Stimulated activated naive B cell treated with anti-CD40 and anti-IgM and Interleukin-4, amounts not matched to agents 10 μg/mL and 1 μg/mL and 100 μg/mL, for 72 hours (primary cell): ENCODE measurements at regions not wholly inside any gene's neighbourhood (a gene's known extent, or its start where the extent isn't known, plus 50 kb on each side); places are given as distances from the start of the nearest gene placed in this dataset.

ENCODE experiments used
- ATAC-seq, 2 donors: fragments of 150-1000 bp; cut with Tn5 transposase; replicated peaks; 2 replicates each; pipeline ENCODE4 v1.10.0; 2021; ENCODE audit warnings: moderate library complexity in 1 of 2
- DNase-seq: peaks from one replicate; pipeline ENCODE4 v3.0.0; 2021
- H3K27ac Mint-ChIP-seq: one replicate; pipeline ENCODE4 v1.8.0; 2022; ENCODE audit warnings: mild to moderate bottlenecking, mixed read lengths
- H3K27me3 Mint-ChIP-seq, 2 donors: one replicate each; pipeline ENCODE4 v1.8.0; 2022; ENCODE audit warnings: mixed read lengths in 2 of 2
- H3K36me3 Mint-ChIP-seq, 2 donors: one replicate each; pipeline ENCODE4 v1.8.0; 2022; ENCODE audit warnings: mixed read lengths in 2 of 2, mild to moderate bottlenecking in 1 of 2
- H3K4me1 Mint-ChIP-seq, 2 donors: one replicate each; pipeline ENCODE4 v1.8.0; 2022; ENCODE audit warnings: mixed read lengths in 2 of 2, mild to moderate bottlenecking in 1 of 2
- H3K4me3 Mint-ChIP-seq, 2 donors: one replicate each; pipeline ENCODE4 v1.8.0; 2022; ENCODE audit warnings: mild to moderate bottlenecking in 2 of 2, mixed read lengths in 2 of 2, moderate library complexity in 1 of 2
- H3K9me3 Mint-ChIP-seq, 2 donors: one replicate each; pipeline ENCODE4 v1.8.0; 2022; ENCODE audit warnings: mixed read lengths in 2 of 2, mild to moderate bottlenecking in 1 of 2

DNA sequence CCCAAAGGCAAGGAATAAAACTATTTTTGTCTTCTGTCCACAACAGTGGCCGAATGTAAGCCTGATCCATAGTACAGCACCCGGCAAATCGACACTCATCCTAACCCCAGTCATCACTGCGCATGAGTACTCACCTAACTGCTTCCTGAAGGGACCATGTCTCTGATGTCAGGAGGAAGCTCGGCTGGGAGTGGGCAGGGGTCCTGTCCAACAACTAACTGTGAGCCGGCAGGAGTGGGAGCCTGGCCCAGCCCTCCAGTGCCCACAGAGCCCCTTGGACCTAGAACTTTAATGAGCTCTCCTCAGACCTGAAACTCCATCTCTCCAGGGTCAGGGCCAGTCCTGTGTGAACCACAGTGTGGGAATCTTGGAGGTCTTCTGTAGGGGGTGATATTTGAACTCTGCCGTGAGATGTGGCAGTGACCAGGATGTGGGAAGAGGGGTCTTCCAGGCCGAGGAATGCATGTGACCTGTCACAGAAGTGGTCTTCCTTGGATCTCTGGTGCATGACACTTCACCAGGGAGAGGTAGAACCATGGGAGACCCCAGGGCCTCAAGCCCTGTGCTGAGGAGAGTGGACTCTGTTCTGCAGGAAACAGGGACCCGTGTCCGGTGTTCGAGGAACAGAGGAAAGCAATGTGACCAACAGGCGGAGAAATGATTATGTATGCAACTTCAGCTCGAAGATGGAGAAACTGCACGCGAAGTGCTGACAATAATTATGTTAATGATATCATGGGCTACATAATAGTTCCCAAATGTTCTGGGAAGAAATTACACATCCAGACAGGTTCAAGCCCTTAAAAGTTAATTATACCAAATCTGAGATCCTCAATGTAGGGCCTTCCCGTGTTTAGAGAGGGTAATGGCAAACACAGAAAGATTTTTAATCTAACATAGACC is 240.1 kb upstream of the HDAC4 start:
- ATAC-seq (no peak), DNase-seq (no peak)
- peaks cover 1 to 10% of the 10 kb centered on the region in 2 donors for H3K27me3 Mint-ChIP-seq
- no peaks in the 10 kb centered on the region for H3K9me3 Mint-ChIP-seq
- H3K4me1 Mint-ChIP-seq: no peaks in the 10 kb centered on the region
- H3K27ac Mint-ChIP-seq: no peak overlapping the region
- no peaks in the 10 kb centered on the region for H3K36me3 Mint-ChIP-seq
- no peak overlapping the region for H3K4me3 Mint-ChIP-seq

- H3K4me3 Mint-ChIP-seq: no peak overlapping the region
- H3K36me3 Mint-ChIP-seq: no peaks in the 10 kb centered on the region
- peaks cover 0 to 10% of the 10 kb centered on the region in 2 donors for H3K27me3 Mint-ChIP-seq
- no peak overlapping the region for H3K27ac Mint-ChIP-seq
- DNase-seq (no peak), ATAC-seq (no peak)
- no peaks in the 10 kb centered on the region for H3K4me1 Mint-ChIP-seq
- H3K9me3 Mint-ChIP-seq: no peaks in the 10 kb centered on the region
These were observed 239.4 kb upstream of the HDAC4 start for GRCh38 chr2:239640210-239640609.

DNA sequence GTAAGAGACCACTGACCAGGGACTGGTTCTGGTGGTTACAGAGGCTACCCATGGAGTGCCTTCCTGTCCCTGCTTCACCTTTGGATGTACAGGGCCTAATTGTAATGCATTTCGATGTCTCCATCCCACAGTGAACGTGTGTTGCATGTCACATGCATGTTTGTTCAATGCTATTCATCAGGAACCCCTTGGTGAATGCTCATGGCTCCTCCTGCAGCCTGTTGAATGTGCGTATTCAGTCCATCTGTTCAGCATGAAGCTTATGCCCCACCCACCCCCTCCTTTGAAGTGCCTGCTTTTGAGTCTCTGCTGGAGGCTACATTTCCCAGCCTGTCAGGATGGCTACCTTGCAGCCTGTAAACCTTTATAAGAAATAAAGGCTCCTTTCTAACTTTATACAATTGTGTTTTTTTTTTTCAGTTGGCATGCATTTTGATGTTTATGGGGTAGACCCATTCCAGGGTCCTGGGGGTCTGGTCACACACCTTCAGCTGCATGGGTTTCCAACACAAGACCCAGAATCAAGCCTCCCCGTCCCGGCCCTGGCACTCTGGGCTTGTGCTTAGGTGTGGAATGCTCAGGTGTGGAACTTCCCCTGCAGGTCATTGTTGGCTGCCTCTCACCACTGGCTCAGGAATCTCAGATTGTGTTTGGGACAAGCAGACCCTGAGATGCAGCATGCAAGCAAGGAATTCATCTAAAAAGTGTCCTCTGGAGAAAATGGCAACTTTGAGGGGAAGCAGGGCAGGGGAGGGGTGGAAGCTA is 238.8 kb upstream of the HDAC4 start:
- Mint-ChIP-seq H3K9me3 (no peaks in the 10 kb centered on the region), H3K4me1 (no peaks in the 10 kb centered on the region), H3K4me3 (no peak overlapping the region), H3K27ac (no peak overlapping the region), H3K27me3 (peaks cover 3 to 12% of the 10 kb centered on the region in 2 donors), H3K36me3 (no peaks in the 10 kb centered on the region)
- ATAC-seq (no peak), DNase-seq (no peak)

DNA sequence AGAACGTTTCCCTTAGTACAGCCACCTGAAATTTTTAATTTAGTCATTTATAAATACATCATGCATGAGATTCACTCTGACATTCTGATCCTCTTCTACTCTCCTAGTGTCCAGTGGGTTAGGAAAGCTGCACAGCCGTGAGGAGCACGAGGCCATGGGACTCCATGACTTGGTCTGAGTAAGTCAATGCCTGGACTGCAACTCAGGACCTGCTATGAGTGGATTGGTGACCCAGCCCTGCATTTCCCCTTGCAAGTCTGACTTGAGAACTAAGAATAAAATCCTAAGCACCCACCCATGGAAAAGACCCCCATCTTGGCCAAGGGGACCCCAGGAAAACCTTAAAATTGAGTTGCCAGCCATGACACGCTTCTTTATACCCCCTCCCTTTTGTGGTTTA is 237.6 kb upstream of the HDAC4 start:
- no peak for DNase-seq
- H3K27me3 Mint-ChIP-seq: peaks cover 12 to 15% of the 10 kb centered on the region in 2 donors
- ATAC-seq: no peak
- no peaks in the 10 kb centered on the region for H3K36me3 Mint-ChIP-seq
- no peaks in the 10 kb centered on the region for H3K9me3 Mint-ChIP-seq
- no peak overlapping the region for H3K27ac Mint-ChIP-seq
- H3K4me3 Mint-ChIP-seq: no peak overlapping the region
- no peaks in the 10 kb centered on the region for H3K4me1 Mint-ChIP-seq

- no peaks in the 10 kb centered on the region for H3K4me1 Mint-ChIP-seq
These were observed 236.0 kb upstream of the HDAC4 start for GRCh38 chr2:239636808-239637207.

DNA sequence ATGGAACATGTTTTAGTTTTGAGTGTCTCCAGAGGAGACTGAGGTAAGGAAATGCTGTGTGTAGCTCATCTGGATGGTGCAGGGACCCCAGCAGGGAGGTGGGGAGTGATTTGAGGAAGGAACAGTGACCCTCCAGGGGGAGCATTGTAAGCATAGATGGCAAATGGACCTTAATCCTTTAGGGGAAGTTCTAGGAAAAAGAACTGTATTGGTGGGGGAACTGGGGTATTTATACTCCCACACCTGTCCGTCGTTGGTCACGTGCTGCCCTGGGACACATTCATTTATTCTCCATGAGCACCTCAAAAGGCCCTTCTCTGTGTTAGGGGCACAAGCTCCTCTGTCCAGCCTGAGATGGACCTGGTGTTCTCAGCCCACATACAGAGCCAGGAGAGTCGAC is 233.9 kb upstream of the HDAC4 start:
- Mint-ChIP-seq H3K9me3 (no peaks in the 10 kb centered on the region), H3K4me3 (no peak overlapping the region), H3K27ac (no peak overlapping the region), H3K36me3 (no peaks in the 10 kb centered on the region), H3K4me1 (no peaks in the 10 kb centered on the region), H3K27me3 (peaks cover 13 to 16% of the 10 kb centered on the region in 2 donors)
- ATAC-seq (no peak), DNase-seq (no peak)

More at GRCh38 chr2:239636808-239637207, 236.0 kb upstream of the HDAC4 start:
- Mint-ChIP-seq H3K27me3 (peaks cover 13 to 19% of the 10 kb centered on the region in 2 donors), H3K9me3 (no peaks in the 10 kb centered on the region), H3K4me3 (no peak overlapping the region), H3K36me3 (no peaks in the 10 kb centered on the region), H3K27ac (no peak overlapping the region)
- no peak for ATAC-seq
- DNase-seq: no peak

DNA sequence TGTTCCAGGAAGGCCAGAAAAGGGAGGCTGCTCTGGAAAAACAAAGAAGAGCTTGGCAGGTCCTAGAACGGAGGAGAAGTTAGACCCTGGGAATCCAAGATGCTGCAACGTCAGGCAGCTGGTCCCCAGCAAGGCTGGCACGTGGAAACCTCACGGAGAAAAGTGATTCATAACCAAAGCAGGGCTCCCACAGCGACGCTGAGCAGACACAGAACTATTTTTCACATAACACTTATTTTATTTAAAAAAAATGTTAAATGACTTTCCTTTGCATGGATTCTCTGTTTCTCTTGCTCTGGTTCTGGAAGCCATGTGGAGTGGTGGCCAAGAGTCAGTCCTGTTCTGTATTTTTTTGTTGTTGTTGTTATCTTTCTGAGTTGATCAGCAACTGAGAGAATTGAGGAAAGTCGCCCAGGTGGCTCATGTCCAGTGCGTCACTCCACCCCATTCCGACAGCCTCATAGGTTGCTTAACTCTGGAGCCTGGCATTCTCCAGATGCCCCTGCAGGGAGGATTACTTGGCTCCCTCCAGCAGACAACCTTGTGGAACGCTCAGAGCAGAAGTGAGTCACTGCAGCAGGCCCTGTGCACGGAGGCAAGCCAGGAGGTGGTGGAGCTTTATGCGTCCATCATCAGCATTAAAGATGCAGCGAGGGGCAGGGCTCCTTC is 229.9 kb upstream of the HDAC4 start:
- no peaks in the 10 kb centered on the region for H3K4me1 Mint-ChIP-seq
- H3K27ac Mint-ChIP-seq: no peak overlapping the region
- DNase-seq: no peak
- H3K36me3 Mint-ChIP-seq: no peaks in the 10 kb centered on the region
- no peaks in the 10 kb centered on the region for H3K9me3 Mint-ChIP-seq
- no peak overlapping the region for H3K4me3 Mint-ChIP-seq
- no peak for ATAC-seq
- peaks cover 14 to 35% of the 10 kb centered on the region in 2 donors for H3K27me3 Mint-ChIP-seq

DNA sequence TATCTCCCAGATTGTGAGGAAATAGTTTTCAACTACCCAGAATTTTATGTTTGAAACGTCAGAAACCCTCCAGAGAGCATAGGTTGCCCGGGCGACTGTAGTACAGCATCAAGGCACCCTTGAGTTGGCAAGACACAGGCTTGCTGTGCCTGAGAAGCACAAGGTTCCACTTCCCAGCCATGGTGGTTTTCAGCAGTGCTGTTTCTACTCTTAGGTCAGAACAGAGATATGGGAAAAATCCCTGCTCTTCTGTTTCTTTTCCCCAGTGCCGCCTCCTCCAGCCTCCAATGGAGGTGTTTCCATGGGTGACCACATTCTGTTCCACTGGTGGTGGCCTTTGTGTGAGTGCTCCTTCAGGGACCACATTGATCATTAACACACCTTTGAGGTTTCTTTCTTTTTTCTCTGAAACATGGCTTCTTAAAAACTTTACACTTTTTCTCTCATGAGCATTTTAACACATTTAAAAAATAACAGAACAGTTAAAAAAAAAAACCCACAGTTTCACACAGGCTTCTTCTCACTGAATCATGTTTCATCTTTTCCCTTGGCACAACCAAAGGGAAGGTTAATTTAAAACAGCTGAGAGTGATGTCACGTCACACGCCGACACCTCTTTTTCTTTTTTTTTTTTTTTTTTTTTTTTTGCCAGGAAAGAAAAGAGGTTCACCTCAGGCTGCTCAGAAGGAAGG is 229.3 kb upstream of the HDAC4 start:
- H3K4me3 Mint-ChIP-seq: no peak overlapping the region
- no peaks in the 10 kb centered on the region for H3K9me3 Mint-ChIP-seq
- no peaks in the 10 kb centered on the region for H3K36me3 Mint-ChIP-seq
- peaks cover 19 to 42% of the 10 kb centered on the region in 2 donors for H3K27me3 Mint-ChIP-seq
- H3K27ac Mint-ChIP-seq: no peak overlapping the region
- ATAC-seq (no peak), DNase-seq (no peak)
- no peaks in the 10 kb centered on the region for H3K4me1 Mint-ChIP-seq

DNA sequence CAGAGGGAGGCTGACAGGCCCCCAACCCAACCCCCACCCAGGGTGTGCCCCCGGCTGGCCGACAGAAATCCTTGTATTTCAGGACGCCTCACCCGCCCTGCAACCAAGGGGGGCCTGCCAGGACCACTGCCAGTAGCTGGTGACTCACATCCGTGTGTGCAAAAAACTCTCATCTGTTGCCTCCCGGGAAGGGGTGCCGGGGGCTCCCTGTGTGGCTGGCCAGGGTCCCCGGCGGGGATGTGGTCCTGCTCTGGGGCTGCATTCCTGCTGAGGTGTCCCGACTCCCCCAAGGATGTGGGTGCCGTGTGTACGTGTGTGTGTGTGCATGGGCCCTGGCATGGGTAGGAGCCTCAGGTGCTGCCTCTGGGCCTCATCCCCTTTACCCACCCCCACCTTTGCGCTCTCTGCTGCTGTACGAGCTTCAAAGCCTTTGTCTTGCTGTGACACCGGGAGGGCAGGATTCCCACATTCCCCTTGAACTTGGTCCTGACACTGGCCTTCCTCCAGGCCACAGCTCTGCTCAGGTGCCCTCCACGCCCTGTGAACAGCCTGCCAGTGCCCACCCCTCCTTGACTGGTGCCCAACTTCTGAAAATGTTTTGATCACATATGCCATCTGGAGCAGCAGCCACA is 226.3 kb upstream of the HDAC4 start:
- H3K27me3 Mint-ChIP-seq: peaks cover 29 to 49% of the 10 kb centered on the region in 2 donors
- no peaks in the 10 kb centered on the region for H3K4me1 Mint-ChIP-seq
- no peak overlapping the region for H3K27ac Mint-ChIP-seq

DNA sequence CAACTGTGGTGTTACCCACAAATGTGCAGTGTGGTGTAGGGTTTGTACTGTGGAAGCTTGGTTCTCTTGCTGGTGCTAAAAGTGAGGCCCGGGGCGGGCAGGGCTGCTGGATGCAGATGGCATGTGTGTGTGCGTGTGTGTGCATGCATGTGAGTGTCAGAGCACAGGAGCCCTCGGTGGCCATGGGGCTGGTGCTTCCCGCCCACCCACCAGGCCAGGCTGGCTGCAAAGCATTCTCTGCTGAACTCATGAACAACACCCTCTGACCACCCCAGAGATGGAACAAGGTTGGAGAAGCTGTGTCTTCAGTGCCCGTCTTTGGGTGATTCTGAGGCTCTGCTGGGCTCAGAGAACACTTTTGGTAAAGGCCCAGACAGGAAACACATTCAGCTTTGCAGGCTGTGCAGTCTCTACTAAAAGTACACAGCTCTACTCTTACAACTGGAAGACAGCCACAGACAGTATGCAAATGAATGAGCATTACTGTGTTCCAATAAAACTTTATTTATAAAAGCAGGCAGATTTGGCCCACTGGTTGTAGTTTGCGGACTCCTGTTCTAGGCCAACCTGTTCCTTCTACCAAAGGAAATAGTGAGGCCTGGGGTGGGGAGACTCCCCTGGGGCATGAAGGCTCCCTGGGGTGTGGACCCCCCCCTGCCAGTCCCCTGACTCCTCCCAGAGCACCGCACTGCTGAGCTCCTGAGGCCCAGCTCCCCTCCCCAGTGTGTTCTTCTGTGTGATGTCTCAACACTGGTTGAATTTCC is 225.3 kb upstream of the HDAC4 start:
- no peaks in the 10 kb centered on the region for H3K4me1 Mint-ChIP-seq
- no peaks in the 10 kb centered on the region for H3K36me3 Mint-ChIP-seq
- H3K27me3 Mint-ChIP-seq: peaks cover 35 to 56% of the 10 kb centered on the region in 2 donors
- no peaks in the 10 kb centered on the region for H3K9me3 Mint-ChIP-seq
- H3K4me3 Mint-ChIP-seq: no peak overlapping the region
- H3K27ac Mint-ChIP-seq: no peak overlapping the region
- DNase-seq (no peak), ATAC-seq (no peak)

More for the DNA sequence above, 226.3 kb upstream of the HDAC4 start:
- Mint-ChIP-seq H3K36me3 (no peaks in the 10 kb centered on the region), H3K9me3 (no peaks in the 10 kb centered on the region), H3K4me3 (no peak overlapping the region)
- DNase-seq (no peak), ATAC-seq (no peak)

DNA sequence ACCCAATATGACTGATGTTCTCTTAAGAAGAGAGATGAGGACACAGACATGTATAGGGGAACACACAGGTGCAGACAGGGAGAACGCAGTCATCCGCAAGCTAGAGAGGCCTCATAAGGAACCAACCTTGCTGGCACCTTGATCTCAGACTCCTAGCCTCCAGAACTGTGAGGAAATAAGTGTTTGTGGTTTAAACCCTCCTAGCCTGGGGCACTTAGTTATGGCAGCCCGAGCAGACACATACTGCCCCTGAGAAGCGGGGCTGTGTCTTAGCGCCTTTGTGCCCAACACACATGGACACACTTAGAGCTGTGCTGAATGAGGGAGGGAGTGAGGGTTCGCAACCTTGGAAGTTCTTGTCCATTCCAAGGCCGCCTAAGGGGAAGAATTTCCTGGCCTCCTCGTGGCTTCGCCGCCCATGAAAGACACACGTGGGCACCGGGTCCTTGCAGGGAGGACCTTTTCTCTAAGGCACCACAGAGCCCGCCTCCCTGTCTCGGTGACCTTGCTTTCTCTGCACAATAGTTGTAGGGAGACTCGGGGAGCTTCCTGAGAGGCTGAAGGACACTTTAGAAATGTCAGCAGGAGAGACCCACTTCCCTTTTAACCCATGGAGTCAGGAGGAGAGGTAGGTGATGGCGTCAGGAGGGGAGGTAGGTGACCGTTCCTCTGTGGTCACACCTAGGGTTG is 224.5 kb upstream of the HDAC4 start:
- Mint-ChIP-seq H3K4me3 (no peak overlapping the region), H3K4me1 (no peaks in the 10 kb centered on the region), H3K27me3 (peaks cover 35 to 56% of the 10 kb centered on the region in 2 donors), H3K9me3 (no peaks in the 10 kb centered on the region), H3K27ac (no peak overlapping the region), H3K36me3 (no peaks in the 10 kb centered on the region)
- no peak for DNase-seq
- ATAC-seq: no peak

- DNase-seq: no peak
- Mint-ChIP-seq H3K36me3 (no peaks in the 10 kb centered on the region), H3K27ac (no peak overlapping the region), H3K4me1 (no peaks in the 10 kb centered on the region), H3K27me3 (peaks cover 31 to 36% of the 10 kb centered on the region in 2 donors), H3K9me3 (peaks cover 10 to 13% of the 10 kb centered on the region in 2 donors), H3K4me3 (no peak overlapping the region)
- no peak for ATAC-seq
These were observed 220.8 kb upstream of the HDAC4 start for GRCh38 chr2:239621611-239622010.

DNA sequence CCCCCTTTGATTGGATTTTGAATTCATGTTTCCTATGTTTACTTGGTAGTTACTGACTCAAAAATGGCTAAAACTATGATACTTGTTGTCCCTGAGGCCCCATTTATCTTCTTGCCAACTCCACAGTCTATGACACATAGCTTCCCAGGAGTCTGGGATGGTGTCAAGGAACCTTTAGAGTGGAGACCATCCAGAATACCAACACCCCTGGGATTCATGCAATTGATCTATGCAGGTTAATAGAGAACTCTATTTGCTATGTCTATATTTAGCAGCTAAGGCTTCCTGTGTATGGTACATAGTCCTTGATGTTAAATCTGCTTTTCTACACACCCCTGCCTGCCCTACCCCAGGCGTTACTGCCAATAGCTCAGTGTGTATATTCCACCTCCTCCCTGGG is 218.5 kb upstream of the HDAC4 start:
- Mint-ChIP-seq H3K9me3 (peaks cover 11 to 15% of the 10 kb centered on the region in 2 donors), H3K36me3 (no peaks in the 10 kb centered on the region), H3K27ac (no peak overlapping the region), H3K4me3 (no peak overlapping the region), H3K27me3 (peaks cover 18 to 20% of the 10 kb centered on the region in 2 donors), H3K4me1 (no peaks in the 10 kb centered on the region)
- ATAC-seq: no peak
- no peak for DNase-seq
